Neural progenitor cell (in vitro differentiated cells): ENCODE measurements at regions not wholly inside any gene's neighbourhood (a gene's known extent, or its start where the extent isn't known, plus 50 kb on each side); places are given as distances from the start of the nearest gene placed in this dataset.

Experiments used
- DNase-seq: peaks from one replicate; pipeline ENCODE4 v3.0.0-alpha.2; 2016; ENCODE audit warnings: low spot score
- H2AFZ ChIP-seq: fragments of 200-600 bp; sonication (generic); replicated peaks from 2 replicates; pipeline ENCODE4 v1.6.1; 2016; ENCODE audit warnings: antibody characterized with exemption
- H3F3A ChIP-seq: fragments of 200-600 bp; sonication (generic); 2 replicates; pipeline ENCODE4 v1.6.1; 2016; ENCODE audit warnings: antibody characterized with exemption, low read depth
- H3K27ac ChIP-seq: fragments of 200-600 bp; sonication (generic); 2 replicates; pipeline ENCODE4 v1.5.1; 2016; ENCODE audit warnings: mild to moderate bottlenecking
- H3K27me3 ChIP-seq: fragments of 200-600 bp; sonication (generic); 2 replicates; pipeline ENCODE4 v1.6.1; 2016; ENCODE audit warnings: mild to moderate bottlenecking, moderate library complexity
- H3K36me3 ChIP-seq: fragments of 200-600 bp; sonication (generic); 2 replicates; pipeline ENCODE4 v1.5.1; 2016
- H3K4me1 ChIP-seq: fragments of 200-600 bp; sonication (generic); 2 replicates; pipeline ENCODE4 v1.6.1; 2016; ENCODE audit warnings: mixed run types
- H3K4me2 ChIP-seq: fragments of 200-600 bp; sonication (generic); 2 replicates; pipeline ENCODE4 v1.6.1; 2016
- H3K4me3 ChIP-seq: fragments of 200-600 bp; sonication (generic); 2 replicates; pipeline ENCODE4 v1.5.1; 2016
- H3K79me2 ChIP-seq: fragments of 200-600 bp; sonication (generic); 2 replicates; pipeline ENCODE4 v1.6.1; 2016; ENCODE audit warnings: low read depth
- H3K9ac ChIP-seq: fragments of 200-600 bp; sonication (generic); 2 replicates; pipeline ENCODE4 v1.6.1; 2016
- H3K9me3 ChIP-seq: fragments of 200-600 bp; sonication (generic); 2 replicates; pipeline ENCODE4 v1.5.1; 2016; ENCODE audit warnings: low read depth
- H4K20me1 ChIP-seq: fragments of 200-600 bp; sonication (generic); 2 replicates; pipeline ENCODE4 v1.6.1; 2016; ENCODE audit warnings: low read depth
- H3K27ac Mint-ChIP-seq: 3 replicates; pipeline ENCODE4 v1.8.0; 2021; ENCODE audit warnings: mixed read lengths
- H3K27me3 Mint-ChIP-seq: 2 replicates; pipeline ENCODE4 v1.8.0; 2022; ENCODE audit warnings: low read depth, mild to moderate bottlenecking, inconsistent platforms, moderate library complexity, mixed read lengths; ENCODE audit not compliant: insufficient read depth
- H3K36me3 Mint-ChIP-seq: 3 replicates; pipeline ENCODE4 v1.8.0; 2021; ENCODE audit warnings: mixed read lengths
- H3K4me1 Mint-ChIP-seq: 3 replicates; pipeline ENCODE4 v1.8.0; 2021; ENCODE audit warnings: mixed read lengths
- H3K4me3 Mint-ChIP-seq: 3 replicates; pipeline ENCODE4 v1.8.0; 2021; ENCODE audit warnings: mild to moderate bottlenecking, moderate library complexity, mixed read lengths
- H3K9me3 Mint-ChIP-seq: 3 replicates; pipeline ENCODE4 v1.8.0; 2020; ENCODE audit warnings: mixed read lengths
- EZH2 ChIP-seq: fragments of 200-600 bp; sonication (generic); IDR thresholded peaks from 2 replicates; pipeline ENCODE4 v1.6.1; 2017; ENCODE audit warnings: antibody characterized with exemption, mild to moderate bottlenecking, moderate library complexity
- EZH2phosphoT487 ChIP-seq: fragments of 200-600 bp; sonication (generic); IDR thresholded peaks from 2 replicates; pipeline ENCODE4 v1.6.1; 2017; ENCODE audit warnings: antibody characterized with exemption
- TF ChIP-seq, protein P1 (sequence below): fragments of 200-600 bp; sonication (generic); IDR thresholded peaks from 2 replicates; pipeline ENCODE4 v1.5.1; 2017; ENCODE audit warnings: antibody characterized with exemption, mild to moderate bottlenecking

DNA sequence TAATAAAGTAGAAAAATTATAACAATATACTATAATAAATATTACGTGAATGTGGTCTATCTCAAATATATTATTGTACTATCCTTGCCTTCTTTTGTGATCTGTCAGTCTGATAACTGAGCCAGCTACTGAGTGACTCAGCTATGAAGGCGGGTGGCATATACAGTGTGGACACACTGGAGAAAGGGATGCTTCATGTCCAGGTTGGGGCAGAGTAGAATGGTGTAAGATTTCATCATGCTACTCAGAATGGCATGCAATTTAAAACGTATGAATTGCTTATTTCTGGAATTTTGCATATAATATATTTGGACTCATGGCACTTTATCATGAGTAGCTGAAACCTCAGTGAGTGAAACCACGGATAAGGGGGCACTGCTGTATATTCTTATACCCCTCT, 172.9 kb upstream of the TBC1D5 start:
- H3K4me1 Mint-ChIP-seq = no peaks in the 10 kb centered on the region
- DNase-seq = no peak
- Histone ChIP-seq H3K27ac (no peak overlapping the region), H2AFZ (no peak overlapping the region), H3K9me3 (no peaks in the 10 kb centered on the region), H3K79me2 (no peaks in the 10 kb centered on the region), H3K36me3 (no peaks in the 10 kb centered on the region), H3K4me1 (peaks cover 6% of the 10 kb centered on the region), H3K4me3 (no peak overlapping the region), H3K27me3 (no peaks in the 10 kb centered on the region), H3K9ac (no peak overlapping the region), H3F3A (no peaks in the 10 kb centered on the region), H4K20me1 (no peaks in the 10 kb centered on the region), H3K4me2 (no peak overlapping the region)
- H3K9me3 Mint-ChIP-seq = no peaks in the 10 kb centered on the region
- H3K27ac Mint-ChIP-seq = no peak overlapping the region
- no peaks in the 10 kb centered on the region for H3K27me3 Mint-ChIP-seq
- no peak overlapping the region for H3K4me3 Mint-ChIP-seq
- no peak for TF ChIP-seq EZH2phosphoT487
- TF ChIP-seq, protein P1, sequence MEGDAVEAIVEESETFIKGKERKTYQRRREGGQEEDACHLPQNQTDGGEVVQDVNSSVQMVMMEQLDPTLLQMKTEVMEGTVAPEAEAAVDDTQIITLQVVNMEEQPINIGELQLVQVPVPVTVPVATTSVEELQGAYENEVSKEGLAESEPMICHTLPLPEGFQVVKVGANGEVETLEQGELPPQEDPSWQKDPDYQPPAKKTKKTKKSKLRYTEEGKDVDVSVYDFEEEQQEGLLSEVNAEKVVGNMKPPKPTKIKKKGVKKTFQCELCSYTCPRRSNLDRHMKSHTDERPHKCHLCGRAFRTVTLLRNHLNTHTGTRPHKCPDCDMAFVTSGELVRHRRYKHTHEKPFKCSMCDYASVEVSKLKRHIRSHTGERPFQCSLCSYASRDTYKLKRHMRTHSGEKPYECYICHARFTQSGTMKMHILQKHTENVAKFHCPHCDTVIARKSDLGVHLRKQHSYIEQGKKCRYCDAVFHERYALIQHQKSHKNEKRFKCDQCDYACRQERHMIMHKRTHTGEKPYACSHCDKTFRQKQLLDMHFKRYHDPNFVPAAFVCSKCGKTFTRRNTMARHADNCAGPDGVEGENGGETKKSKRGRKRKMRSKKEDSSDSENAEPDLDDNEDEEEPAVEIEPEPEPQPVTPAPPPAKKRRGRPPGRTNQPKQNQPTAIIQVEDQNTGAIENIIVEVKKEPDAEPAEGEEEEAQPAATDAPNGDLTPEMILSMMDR = no peak
- no peak for TF ChIP-seq EZH2
- H3K36me3 Mint-ChIP-seq = no peaks in the 10 kb centered on the region

DNA sequence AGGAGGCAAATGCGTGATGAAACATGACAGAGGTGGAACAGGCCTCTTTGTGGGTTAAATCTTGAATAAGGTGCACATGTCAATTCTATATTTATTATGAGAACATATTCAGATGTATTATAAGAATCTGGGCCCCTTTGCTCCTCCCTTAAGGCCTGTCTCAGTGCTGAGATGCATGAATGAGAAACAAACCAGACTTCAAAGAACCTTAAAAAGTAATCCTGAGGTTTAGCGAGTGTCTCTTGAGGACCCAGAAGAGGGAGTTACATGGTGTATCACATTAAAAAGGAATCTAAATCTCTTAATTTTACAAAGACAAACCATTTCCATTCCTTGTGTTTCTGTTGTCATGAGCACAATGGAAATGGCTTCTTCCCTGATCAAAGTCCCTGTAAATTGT, 170.9 kb upstream of the TBC1D5 start:
- no peak overlapping the region for H3K27ac Mint-ChIP-seq
- H3K27me3 Mint-ChIP-seq = no peaks in the 10 kb centered on the region
- no peaks in the 10 kb centered on the region for H3K36me3 Mint-ChIP-seq
- Histone ChIP-seq H3K27me3 (no peaks in the 10 kb centered on the region), H3K9ac (no peak overlapping the region), H3K36me3 (no peaks in the 10 kb centered on the region), H3K27ac (no peak overlapping the region), H3K79me2 (no peaks in the 10 kb centered on the region), H3K4me2 (no peak overlapping the region), H3K4me1 (peaks cover 17% of the 10 kb centered on the region), H3K9me3 (no peaks in the 10 kb centered on the region), H3F3A (no peaks in the 10 kb centered on the region), H4K20me1 (no peaks in the 10 kb centered on the region), H2AFZ (no peak overlapping the region), H3K4me3 (no peak overlapping the region)
- no peaks in the 10 kb centered on the region for H3K9me3 Mint-ChIP-seq
- no peak overlapping the region for H3K4me3 Mint-ChIP-seq
- no peak for DNase-seq
- TF ChIP-seq EZH2phosphoT487 (no peak), EZH2 (no peak)
- TF ChIP-seq, protein P1 = no peak
- no peaks in the 10 kb centered on the region for H3K4me1 Mint-ChIP-seq

DNA sequence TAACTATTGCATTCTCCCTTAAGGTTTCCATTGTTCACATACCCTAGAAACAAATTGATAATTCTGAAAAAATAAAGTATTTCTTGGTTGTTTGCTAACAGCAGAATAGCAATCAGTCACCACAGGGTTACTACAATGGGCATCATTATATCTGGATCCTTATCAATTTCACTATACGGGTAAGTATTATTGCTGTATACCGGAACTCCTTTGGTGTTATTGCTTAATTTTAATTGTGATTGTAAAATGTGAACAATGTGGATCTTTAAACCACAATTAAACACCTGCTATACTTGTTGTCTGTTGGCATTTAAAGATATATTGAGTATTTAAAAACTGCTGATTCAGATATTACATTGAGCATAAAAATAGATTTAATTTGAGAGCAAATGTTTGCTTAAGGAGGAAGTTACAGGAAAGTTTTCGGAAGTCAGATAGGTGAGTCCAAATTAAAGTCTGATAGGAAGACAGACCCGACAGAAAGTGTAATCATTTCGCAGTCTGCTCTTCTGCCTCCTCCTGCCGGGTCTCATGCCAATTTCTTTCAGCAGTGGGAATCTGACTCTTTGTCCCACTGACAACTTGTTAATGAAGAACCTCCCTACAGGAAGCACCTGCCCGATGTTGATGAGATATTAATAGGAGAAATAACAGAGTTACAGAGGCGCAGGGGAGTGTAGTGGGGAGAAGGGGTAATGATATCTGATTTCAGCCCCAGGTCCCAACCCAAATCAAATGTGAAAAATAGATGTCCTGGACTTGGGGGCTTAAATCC, 169.7 kb upstream of the TBC1D5 start:
- Histone ChIP-seq H3K9me3 (no peaks in the 10 kb centered on the region), H3K27ac (no peak overlapping the region), H3F3A (no peaks in the 10 kb centered on the region), H3K79me2 (no peaks in the 10 kb centered on the region), H3K36me3 (no peaks in the 10 kb centered on the region), H3K4me3 (no peak overlapping the region), H3K4me2 (no peak overlapping the region), H4K20me1 (no peaks in the 10 kb centered on the region), H2AFZ (no peak overlapping the region), H3K4me1 (peaks cover 17% of the 10 kb centered on the region), H3K9ac (no peak overlapping the region), H3K27me3 (no peaks in the 10 kb centered on the region)
- no peak for DNase-seq
- Mint-ChIP-seq H3K4me3 (no peak overlapping the region), H3K9me3 (no peaks in the 10 kb centered on the region), H3K27me3 (no peaks in the 10 kb centered on the region), H3K27ac (no peak overlapping the region), H3K36me3 (no peaks in the 10 kb centered on the region), H3K4me1 (no peaks in the 10 kb centered on the region)
- TF ChIP-seq EZH2 = no peak
- TF ChIP-seq EZH2phosphoT487 = no peak
- TF ChIP-seq, protein P1 = no peak
